HG03565 (cell line): ENCODE measurements at regions not wholly inside any gene's neighbourhood (a gene's known extent, or its start where the extent isn't known, plus 50 kb on each side); places are given as distances from the start of the nearest gene placed in this dataset.
A peak's percentile ranks its signal among the peaks of the same experiment; 100 is the strongest.

Experiments
- ATAC-seq: cut with Tn5 transposase; IDR thresholded peaks from one replicate; pipeline ENCODE4 v1.9.1; 2021; ENCODE audit warnings: mild to moderate bottlenecking, moderate library complexity; ENCODE audit not compliant: unreplicated experiment

DNA sequence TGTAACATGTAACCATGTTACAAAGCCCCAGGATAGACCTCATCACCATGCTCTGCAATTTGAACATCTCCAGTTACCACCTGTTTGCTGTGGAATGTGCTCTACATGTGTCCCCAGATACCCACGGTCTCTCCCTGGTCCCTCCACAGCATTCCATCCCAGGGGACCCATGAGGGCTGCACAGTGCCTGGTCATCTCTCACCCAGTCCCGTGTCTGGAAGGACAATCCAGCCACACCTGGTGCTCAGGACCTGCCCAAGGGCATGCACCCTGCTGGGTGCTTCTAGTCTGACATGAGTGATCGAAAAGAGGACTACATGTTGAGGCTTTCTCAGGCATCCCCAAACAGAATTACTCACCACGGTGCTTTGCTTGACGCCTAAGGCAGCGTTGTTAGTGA is 119.6 kb upstream of the ATP10A start:
- no peak for ATAC-seq

DNA sequence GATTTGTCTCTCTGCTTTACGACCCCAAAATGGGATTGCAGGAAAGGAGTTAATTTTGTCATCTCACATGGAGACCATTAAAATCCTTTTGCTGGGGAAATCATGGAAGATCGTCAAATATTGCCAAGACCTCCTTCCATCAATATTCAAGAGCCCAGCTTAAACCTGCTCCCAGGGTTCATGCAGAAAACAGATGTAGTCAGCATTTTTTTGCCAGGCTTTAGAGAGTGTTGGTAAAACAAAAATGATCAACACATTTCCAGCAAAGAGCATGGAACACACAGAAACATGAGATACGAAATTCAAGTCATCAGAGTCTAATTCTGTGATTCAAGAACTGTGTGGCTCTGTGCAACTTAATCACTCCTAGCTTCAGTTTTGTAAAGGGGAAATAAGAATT is 118.0 kb upstream of the ATP10A start:
- ATAC-seq, result no peak

DNA sequence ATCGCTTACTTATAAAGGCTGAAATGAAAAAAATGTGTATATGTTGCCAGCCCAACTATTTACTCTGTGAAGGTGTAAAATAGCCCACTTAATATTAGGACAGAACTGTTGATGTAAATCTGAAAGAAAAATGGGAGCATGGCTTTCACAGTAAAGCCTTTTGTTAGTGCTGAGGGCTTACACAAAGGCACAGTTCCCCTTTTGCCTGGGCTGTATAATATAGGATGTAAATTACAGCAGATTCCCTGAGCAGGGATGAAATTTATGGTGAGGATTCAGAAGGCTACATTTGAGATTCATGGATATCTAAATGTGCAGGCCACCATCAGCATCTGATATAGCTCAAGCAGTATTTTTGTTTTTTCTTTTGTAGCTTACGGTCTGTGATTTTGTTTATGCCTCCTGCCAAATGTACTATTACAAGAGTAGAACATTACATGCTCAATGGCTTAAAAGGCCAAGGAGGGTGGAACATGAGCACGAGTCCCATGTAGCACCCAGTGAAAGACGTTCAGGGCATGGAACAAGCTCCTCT is 109.1 kb upstream of the ATP10A start:
- no peak for ATAC-seq

DNA sequence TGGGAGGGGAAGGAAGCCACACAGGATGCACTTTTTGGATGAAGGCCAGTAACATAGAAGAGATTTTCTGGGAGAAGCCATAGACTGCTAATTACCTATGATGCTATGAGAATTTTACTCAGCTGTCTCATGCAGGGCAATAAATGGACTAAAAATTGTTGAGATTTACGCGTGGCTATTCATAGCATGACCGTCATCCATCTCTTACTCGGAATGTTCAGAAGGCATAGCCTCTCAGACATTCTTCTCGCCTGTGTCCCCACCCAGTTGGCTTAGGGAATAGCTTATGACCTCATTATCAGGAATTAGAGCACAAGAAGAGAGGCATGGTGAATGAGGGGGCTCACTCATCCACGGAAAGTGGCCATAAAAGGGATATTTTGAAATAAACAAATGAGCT is 107.9 kb upstream of the ATP10A start:
- ATAC-seq, result no peak

DNA sequence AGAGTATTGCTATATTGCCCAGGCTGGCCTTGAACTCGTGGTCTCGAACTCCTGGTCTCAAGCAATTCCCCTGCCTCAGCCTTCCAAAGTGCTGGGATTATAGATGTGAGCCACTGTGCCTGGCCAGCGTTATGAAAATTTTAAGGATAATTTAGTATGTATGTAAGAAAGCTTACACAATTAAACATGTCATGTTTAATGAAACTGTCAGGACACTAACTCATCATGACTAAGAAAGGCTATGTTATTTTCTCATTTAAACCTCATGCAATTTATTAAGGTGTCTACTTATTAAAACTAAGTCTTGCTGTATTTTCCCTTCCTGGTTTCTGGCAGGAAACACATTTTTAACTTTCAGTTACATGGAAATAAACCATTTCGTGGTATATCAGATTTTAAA is 106.8 kb upstream of the ATP10A start:
- no peak for ATAC-seq

- ATAC-seq, result no peak
Measured at GRCh38 chr15:25967116-25967515, 104.0 kb upstream of the ATP10A start.

DNA sequence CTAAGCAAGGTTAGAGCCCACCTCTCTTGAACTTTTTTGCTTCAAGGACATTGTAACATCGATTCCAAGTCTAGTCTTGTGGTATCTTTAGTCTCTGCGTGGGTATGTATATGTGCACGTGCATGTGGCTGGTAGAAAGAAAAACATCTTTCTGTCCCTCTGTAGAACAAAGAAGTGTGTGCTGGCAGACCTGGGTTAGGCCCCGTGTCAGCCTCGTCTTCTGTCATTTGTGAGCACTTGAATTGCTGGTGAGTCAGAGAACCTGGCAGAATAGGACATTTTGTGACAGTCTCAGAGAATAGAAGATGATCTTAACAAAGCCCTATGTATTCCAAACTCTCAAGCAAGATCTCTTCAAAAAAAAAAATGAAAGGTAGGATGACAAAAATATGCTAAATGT is 102.2 kb upstream of the ATP10A start:
- ATAC-seq, result no peak

DNA sequence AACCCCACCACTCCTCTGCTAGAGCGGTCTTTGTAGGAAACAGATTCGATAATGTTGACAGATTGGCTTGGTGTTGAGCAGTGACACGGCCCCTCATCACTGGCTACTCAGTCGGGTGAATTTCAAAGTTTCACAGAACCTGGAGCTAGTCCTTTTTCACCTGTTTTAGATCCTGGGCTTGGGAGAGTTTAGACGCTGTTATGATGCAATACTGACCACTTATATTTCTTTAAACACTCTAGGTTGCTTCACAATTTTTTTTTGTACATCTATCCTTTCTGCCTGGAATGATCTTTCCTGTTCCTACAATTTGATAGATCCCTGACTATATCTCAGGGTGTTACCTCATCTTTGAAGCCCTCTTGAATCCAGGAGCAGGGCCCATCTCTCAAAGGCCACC is 97.1 kb upstream of the ATP10A start:
- ATAC-seq, result no peak

DNA sequence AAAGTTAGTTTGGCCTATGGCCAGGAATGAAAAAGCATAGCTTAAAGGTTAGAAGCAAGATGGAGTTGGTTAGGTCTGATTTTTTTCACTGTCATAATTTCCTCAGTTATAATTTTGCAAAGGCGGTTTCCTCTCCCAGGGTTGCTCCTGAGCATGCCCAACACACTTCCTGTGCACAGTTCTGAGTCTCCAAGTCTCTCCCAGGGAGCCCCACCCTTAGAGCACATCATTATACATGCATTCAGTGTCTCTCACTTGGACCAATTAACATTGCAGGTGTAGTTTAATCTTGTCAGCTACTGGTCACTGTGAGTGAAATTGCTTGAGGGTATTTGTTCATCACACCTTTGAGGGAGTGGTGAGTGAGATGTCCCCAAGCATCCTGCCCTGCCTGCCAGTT is 96.0 kb upstream of the ATP10A start:
- ATAC-seq, result no peak

DNA sequence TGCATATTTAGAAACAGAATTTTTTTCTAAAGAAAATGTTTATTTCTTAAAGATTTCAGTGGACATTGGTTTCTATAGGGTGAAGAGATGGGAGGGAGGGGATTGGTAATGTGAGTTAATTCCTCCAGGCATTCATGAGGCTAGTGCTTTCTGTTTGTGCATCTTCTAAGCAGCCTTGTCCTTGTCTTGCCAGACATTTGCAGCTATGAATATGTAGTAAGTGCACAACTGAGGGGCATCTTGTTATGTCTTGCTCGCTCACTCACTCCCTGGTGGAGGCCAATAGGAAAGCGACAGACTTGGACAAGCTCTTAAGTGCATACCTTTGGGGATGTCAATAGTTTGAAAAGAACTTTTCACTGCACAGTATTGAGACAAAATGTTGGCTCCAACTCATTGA is 92.5 kb upstream of the ATP10A start:
- ATAC-seq, result no peak

DNA sequence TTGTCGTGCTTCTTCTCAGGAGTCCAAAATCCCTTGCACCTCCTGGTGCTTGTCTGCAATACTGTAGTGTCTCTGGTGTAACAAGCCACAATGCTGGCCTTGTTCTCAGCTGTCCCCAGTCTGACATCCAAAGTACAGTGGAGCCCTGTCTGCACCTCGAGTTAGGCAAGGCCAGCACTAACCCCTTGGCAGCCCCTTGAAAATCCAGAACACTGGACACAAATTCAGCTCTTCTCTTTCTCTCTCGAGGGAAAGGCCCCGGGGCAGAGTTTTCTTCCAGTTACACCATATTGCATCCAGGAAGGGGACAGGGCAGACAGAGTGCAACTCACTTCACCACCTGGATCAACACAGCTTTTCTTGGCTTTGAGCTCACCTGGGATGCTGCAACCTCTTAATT is 91.3 kb upstream of the ATP10A start:
- ATAC-seq, result no peak

DNA sequence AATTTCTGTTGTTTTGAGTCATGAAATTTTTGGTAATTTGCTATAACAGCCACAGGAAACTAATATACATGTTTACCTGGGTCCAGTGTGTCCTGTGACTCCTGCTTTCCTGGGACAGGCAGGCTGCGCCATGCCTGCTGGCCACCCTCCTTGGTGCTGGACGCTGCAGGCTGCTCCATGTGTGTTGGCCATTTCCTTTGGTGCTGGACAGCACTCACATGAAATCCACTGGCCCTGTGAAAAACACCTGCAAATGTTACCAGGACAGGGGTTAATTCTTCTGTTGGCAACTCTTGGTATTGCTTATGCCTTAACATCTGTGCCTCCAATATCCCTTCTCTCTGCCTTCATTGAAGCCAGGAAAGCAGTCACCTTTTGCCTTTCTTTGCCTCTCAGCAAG is 86.9 kb upstream of the ATP10A start:
- ATAC-seq, result no peak

DNA sequence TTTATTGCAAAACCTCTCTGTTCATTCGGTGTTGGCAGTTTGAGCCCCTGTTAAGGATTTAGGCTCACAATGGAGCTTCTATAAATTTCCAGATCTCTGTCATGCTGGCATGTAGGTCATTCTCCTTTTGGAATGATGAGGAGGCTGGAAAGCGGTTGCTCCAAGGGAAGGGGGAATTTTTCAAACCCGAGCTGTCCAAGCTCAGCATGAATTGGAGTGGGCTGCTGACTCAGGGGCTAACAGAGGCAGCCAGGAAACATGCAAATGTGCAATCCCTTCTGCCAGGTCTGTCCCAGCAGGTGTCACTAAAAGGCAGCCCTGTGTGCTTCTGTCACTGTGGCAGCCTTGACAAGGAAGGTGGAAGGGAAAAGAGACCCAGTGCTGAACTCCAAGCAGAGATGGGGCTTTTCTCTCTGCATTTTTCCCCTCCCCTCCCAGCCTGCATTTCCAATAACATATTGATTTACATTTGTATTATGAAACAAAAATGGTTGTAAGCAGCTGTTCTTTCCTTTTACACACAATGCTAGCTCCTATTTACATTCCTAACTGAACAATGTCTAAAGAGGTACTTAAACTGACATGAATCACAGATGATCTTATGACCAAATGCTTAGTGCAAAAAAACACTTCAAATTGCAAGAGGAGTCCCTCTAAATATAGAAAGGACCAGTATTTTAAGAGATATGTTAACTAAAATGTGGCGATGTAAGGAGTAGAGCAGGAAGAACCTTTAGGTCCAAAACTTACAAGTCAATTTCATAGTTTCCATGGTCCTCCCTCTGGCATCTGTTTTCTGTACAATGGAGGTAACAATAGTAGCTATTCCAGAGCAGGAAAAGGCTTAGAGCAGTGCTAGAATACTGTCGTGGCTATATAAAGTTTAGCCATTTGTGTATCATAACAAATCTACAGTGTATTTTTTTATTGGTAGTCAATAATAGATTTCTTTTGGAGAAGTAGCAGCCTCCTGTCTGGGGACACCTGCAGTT is 84.5 kb upstream of the ATP10A start:
- no peak for ATAC-seq

GRCh38 chr15:25946241-25946805 is 83.2 kb upstream of the ATP10A start:
- ATAC-seq, result no peak

DNA sequence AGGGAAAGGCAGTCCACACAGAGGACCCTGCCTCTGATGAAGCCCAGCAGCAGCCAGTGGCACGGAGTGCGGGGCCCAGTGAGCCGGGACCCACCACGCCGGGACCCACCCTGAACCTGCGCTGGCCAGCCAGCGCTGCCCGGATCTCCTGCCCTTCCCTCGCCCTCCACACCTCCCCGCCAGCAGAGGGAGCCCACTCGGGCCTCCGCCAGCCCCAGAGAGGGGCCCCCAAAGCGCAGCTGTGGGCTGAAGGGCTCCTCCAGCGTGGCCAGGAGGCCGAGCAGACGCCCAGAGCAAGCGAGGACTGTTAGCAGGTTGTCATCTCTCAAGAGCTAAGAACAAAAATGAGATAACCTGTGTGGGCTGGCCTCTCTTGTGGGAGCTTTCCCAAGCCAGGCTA is 81.3 kb upstream of the ATP10A start:
- ATAC-seq, result no peak

DNA sequence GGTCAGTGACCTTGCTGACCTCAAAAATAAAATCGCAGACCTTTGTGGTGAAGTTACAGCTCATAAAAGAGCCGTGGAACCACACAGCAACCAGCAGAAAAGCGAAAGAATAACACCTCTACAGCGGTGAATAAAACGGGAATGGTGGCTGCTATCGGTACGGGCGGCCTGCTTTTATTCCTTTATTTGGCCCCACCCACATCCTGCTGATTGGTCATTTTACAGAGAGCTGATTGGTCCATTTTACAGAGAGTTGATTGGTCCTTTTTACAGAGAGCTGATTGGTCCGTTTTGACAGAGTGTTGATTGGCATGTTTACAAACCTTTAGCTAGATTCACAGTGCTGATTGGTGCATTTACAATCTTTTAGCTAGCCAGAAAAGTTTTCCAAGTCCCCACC is 80.7 kb upstream of the ATP10A start:
- no peak for ATAC-seq

GRCh38 chr15:25939122-25939521 is 76.0 kb upstream of the ATP10A start:
- ATAC-seq, result peak; percentile 86

- ATAC-seq, result no peak
Measured at GRCh38 chr15:25937796-25938195, 74.7 kb upstream of the ATP10A start.

DNA sequence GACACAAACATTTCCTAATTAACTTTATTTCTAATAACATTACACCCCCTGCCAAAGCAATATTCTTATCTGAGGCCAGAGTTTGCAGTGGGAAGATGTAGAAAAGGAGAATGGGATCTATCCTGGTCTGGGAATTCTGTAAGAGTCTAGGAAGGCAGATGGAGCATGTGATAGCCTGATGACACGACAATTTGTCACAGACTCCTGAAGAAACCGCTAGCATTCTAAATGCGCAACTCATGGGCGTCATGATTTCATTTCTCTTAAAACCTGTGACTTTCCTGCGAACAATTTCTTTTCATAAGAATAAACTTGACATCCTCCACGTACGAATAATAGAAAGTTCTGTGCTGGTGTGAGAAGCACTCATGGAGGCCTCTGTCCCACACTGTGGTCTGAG is 72.9 kb upstream of the ATP10A start:
- ATAC-seq, result no peak

GRCh38 chr15:25933456-25934158 is 70.5 kb upstream of the ATP10A start:
- ATAC-seq, result peak; percentile 49

GRCh38 chr15:25932696-25933095 is 69.6 kb upstream of the ATP10A start:
- no peak for ATAC-seq

DNA sequence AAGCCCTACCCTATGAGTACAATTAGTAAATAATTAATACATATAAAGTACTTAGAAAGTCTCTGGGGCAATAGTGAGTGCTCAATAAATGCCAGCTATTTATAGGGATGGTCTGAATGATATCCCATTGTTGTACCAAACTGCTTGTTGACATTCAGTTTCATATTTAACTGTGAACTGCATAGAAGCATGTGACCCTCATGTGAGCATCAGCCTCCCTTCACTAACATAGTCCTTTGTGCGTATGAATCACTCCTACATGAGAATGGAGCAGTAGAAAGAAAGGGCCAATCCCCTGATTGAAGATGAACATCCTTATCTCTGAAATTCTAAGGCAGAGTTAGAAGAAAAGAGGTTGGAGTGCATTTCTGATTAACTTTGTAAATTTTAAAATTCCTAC is 68.7 kb upstream of the ATP10A start:
- ATAC-seq, result no peak
